ENCODE measurements at regions not wholly inside any gene's neighbourhood (a gene's known extent, or its start where the extent isn't known, plus 50 kb on each side); places are given as distances from the start of the nearest gene placed in this dataset.

DNA sequence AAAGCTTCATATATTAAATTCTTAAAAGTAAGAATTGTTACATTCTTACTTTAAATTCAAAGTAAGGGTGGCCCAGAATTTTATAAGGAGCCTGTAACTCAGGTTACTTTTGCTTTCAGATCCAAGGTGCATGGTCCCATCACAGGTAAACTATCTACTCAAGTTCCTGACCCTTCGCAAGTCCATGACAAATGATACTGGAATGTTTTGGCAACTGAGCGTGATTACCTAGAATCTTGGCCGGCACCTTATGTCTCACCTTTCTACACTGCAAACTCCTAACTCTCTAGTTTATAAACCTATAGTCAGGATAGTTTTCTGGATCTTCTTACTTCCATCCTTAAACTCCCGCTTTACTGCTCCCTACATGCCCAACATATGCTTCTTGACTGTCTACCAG lies 67.9 kb upstream of the HMGN3 start (continued):
- TF ChIP-seq, protein P1, sequence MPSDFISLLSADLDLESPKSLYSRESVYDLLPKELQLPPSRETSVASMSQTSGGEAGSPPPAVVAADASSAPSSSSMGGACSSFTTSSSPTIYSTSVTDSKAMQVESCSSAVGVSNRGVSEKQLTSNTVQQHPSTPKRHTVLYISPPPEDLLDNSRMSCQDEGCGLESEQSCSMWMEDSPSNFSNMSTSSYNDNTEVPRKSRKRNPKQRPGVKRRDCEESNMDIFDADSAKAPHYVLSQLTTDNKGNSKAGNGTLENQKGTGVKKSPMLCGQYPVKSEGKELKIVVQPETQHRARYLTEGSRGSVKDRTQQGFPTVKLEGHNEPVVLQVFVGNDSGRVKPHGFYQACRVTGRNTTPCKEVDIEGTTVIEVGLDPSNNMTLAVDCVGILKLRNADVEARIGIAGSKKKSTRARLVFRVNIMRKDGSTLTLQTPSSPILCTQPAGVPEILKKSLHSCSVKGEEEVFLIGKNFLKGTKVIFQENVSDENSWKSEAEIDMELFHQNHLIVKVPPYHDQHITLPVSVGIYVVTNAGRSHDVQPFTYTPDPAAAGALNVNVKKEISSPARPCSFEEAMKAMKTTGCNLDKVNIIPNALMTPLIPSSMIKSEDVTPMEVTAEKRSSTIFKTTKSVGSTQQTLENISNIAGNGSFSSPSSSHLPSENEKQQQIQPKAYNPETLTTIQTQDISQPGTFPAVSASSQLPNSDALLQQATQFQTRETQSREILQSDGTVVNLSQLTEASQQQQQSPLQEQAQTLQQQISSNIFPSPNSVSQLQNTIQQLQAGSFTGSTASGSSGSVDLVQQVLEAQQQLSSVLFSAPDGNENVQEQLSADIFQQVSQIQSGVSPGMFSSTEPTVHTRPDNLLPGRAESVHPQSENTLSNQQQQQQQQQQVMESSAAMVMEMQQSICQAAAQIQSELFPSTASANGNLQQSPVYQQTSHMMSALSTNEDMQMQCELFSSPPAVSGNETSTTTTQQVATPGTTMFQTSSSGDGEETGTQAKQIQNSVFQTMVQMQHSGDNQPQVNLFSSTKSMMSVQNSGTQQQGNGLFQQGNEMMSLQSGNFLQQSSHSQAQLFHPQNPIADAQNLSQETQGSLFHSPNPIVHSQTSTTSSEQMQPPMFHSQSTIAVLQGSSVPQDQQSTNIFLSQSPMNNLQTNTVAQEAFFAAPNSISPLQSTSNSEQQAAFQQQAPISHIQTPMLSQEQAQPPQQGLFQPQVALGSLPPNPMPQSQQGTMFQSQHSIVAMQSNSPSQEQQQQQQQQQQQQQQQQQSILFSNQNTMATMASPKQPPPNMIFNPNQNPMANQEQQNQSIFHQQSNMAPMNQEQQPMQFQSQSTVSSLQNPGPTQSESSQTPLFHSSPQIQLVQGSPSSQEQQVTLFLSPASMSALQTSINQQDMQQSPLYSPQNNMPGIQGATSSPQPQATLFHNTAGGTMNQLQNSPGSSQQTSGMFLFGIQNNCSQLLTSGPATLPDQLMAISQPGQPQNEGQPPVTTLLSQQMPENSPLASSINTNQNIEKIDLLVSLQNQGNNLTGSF (CRISPR knock-in tag; IDR thresholded peaks at IDR 0.05) = no peak
- no peak for TF ChIP-seq SAFB2 (CRISPR knock-in tag; IDR thresholded peaks at IDR 0.05; ENCODE audit: borderline replicate concordance, low read depth)
- TF ChIP-seq ZNF558 (CRISPR knock-in tag; IDR thresholded peaks at IDR 0.05; ENCODE audit: borderline replicate concordance) = no peak
- TF ChIP-seq, protein P2, sequence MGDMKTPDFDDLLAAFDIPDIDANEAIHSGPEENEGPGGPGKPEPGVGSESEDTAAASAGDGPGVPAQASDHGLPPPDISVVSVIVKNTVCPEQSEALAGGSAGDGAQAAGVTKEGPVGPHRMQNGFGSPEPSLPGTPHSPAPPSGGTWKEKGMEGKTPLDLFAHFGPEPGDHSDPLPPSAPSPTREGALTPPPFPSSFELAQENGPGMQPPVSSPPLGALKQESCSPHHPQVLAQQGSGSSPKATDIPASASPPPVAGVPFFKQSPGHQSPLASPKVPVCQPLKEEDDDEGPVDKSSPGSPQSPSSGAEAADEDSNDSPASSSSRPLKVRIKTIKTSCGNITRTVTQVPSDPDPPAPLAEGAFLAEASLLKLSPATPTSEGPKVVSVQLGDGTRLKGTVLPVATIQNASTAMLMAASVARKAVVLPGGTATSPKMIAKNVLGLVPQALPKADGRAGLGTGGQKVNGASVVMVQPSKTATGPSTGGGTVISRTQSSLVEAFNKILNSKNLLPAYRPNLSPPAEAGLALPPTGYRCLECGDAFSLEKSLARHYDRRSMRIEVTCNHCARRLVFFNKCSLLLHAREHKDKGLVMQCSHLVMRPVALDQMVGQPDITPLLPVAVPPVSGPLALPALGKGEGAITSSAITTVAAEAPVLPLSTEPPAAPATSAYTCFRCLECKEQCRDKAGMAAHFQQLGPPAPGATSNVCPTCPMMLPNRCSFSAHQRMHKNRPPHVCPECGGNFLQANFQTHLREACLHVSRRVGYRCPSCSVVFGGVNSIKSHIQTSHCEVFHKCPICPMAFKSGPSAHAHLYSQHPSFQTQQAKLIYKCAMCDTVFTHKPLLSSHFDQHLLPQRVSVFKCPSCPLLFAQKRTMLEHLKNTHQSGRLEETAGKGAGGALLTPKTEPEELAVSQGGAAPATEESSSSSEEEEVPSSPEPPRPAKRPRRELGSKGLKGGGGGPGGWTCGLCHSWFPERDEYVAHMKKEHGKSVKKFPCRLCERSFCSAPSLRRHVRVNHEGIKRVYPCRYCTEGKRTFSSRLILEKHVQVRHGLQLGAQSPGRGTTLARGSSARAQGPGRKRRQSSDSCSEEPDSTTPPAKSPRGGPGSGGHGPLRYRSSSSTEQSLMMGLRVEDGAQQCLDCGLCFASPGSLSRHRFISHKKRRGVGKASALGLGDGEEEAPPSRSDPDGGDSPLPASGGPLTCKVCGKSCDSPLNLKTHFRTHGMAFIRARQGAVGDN (CRISPR knock-in tag; IDR thresholded peaks at IDR 0.05) = no peak
- TF ChIP-seq ATF1 (CRISPR knock-in tag; IDR thresholded peaks at IDR 0.05) = no peak
- TF ChIP-seq SMARCC2 (IDR thresholded peaks at IDR 0.05) = no peak
- no peak for TF ChIP-seq ZNF264 (CRISPR knock-in tag; IDR thresholded peaks at IDR 0.05)

Data from HepG2 (cell line).